HG03196 (cell line): ENCODE measurements at regions not wholly inside any gene's neighbourhood (a gene's known extent, or its start where the extent isn't known, plus 50 kb on each side); places are given as distances from the start of the nearest gene placed in this dataset.
"Not testable (repeated sequence)": the region's sequence is repeated elsewhere in the genome, so short reads cannot be mapped to it uniquely, and the experiment has no call there.

ENCODE experiments used
- ATAC-seq: cut with Tn5 transposase; IDR thresholded peaks from one replicate; pipeline ENCODE4 v1.9.1; 2021; ENCODE audit not compliant: unreplicated experiment

- no peak for ATAC-seq
These were observed 789.6 kb upstream of the SLC8A1 start for GRCh38 chr2:41241325-41242000.

- no peak for ATAC-seq
These were observed 790.1 kb upstream of the SLC8A1 start for GRCh38 chr2:41242001-41242331.

- no peak for ATAC-seq
These were observed 779.7 kb upstream of the PKDCC start for GRCh38 chr2:41267929-41268659.

GRCh38 chr2:41283079-41283775 is 764.6 kb upstream of the PKDCC start:
- no peak for ATAC-seq

GRCh38 chr2:41293491-41293890 is 754.3 kb upstream of the PKDCC start:
- no peak for ATAC-seq

- ATAC-seq, result no peak
These were observed 753.5 kb upstream of the PKDCC start for GRCh38 chr2:41294331-41294730.

GRCh38 chr2:41313082-41313481 is 734.7 kb upstream of the PKDCC start:
- ATAC-seq, result no peak

- ATAC-seq, result no peak
These were observed 733.2 kb upstream of the PKDCC start for GRCh38 chr2:41314511-41315070.

GRCh38 chr2:41319437-41319836 is 728.4 kb upstream of the PKDCC start:
- no peak for ATAC-seq

- no peak for ATAC-seq
These were observed 727.3 kb upstream of the PKDCC start for GRCh38 chr2:41320491-41320890.

GRCh38 chr2:41321351-41321750 is 726.5 kb upstream of the PKDCC start:
- no peak for ATAC-seq

GRCh38 chr2:41326851-41327250 is 721.0 kb upstream of the PKDCC start:
- ATAC-seq, result no peak

- ATAC-seq, result no peak
These were observed 718.8 kb upstream of the PKDCC start for GRCh38 chr2:41329040-41329439.

GRCh38 chr2:41334159-41334558 is 713.7 kb upstream of the PKDCC start:
- no peak for ATAC-seq

- ATAC-seq, result not testable (repeated sequence)
These were observed 712.2 kb upstream of the PKDCC start for GRCh38 chr2:41335573-41335972.

GRCh38 chr2:41337956-41338355 is 709.9 kb upstream of the PKDCC start:
- ATAC-seq, result no peak

- ATAC-seq, result no peak
These were observed 703.3 kb upstream of the PKDCC start for GRCh38 chr2:41344529-41344928.

GRCh38 chr2:41353060-41353459 is 694.8 kb upstream of the PKDCC start:
- ATAC-seq, result no peak

GRCh38 chr2:41355794-41356193 is 692.0 kb upstream of the PKDCC start:
- ATAC-seq, result no peak

GRCh38 chr2:41364842-41365241 is 683.0 kb upstream of the PKDCC start:
- no peak for ATAC-seq

- no peak for ATAC-seq
These were observed 671.9 kb upstream of the PKDCC start for GRCh38 chr2:41375901-41376300.

GRCh38 chr2:41377837-41378236 is 670.0 kb upstream of the PKDCC start:
- ATAC-seq, result no peak
